ENCODE measurements at regions not wholly inside any gene's neighbourhood (a gene's known extent, or its start where the extent isn't known, plus 50 kb on each side); places are given as distances from the start of the nearest gene placed in this dataset.

- TF ChIP-seq RAD21 (IDR thresholded peaks at IDR 0.05; ENCODE audit: low read length) (no peak), BHLHE40 (IDR thresholded peaks at IDR 0.05; ENCODE audit: low read depth, low read length) (no peak), RCOR1 (IDR thresholded peaks at IDR 0.05; ENCODE audit: insufficient replicate concordance, low read length) (no peak), MAFK (IDR thresholded peaks at IDR 0.05; ENCODE audit: low read depth, low read length) (no peak), POLR2A (IDR thresholded peaks at IDR 0.05; ENCODE audit: low read depth, low read length) (no peak), SMC3 (IDR thresholded peaks at IDR 0.05; ENCODE audit: low read depth, low read length) (no peak), MXI1 (IDR thresholded peaks at IDR 0.05; ENCODE audit: borderline replicate concordance, low read depth, low read length) (no peak), RFX5 (IDR thresholded peaks at IDR 0.05; ENCODE audit: low read depth, low read length) (no peak), CEBPB (IDR thresholded peaks at IDR 0.05; ENCODE audit: low read depth, low read length) (no peak), NFE2L2 (IDR thresholded peaks at IDR 0.05; ENCODE audit: low read depth, low read length) (no peak), MAZ (IDR thresholded peaks at IDR 0.05; ENCODE audit: borderline replicate concordance, low read depth, low read length) (no peak)
- TF ChIP-seq, protein P1, sequence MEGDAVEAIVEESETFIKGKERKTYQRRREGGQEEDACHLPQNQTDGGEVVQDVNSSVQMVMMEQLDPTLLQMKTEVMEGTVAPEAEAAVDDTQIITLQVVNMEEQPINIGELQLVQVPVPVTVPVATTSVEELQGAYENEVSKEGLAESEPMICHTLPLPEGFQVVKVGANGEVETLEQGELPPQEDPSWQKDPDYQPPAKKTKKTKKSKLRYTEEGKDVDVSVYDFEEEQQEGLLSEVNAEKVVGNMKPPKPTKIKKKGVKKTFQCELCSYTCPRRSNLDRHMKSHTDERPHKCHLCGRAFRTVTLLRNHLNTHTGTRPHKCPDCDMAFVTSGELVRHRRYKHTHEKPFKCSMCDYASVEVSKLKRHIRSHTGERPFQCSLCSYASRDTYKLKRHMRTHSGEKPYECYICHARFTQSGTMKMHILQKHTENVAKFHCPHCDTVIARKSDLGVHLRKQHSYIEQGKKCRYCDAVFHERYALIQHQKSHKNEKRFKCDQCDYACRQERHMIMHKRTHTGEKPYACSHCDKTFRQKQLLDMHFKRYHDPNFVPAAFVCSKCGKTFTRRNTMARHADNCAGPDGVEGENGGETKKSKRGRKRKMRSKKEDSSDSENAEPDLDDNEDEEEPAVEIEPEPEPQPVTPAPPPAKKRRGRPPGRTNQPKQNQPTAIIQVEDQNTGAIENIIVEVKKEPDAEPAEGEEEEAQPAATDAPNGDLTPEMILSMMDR (conservative IDR thresholded peaks at IDR 0.05; ENCODE audit: low read depth, low read length), result no peak
- TF ChIP-seq, protein P2, sequence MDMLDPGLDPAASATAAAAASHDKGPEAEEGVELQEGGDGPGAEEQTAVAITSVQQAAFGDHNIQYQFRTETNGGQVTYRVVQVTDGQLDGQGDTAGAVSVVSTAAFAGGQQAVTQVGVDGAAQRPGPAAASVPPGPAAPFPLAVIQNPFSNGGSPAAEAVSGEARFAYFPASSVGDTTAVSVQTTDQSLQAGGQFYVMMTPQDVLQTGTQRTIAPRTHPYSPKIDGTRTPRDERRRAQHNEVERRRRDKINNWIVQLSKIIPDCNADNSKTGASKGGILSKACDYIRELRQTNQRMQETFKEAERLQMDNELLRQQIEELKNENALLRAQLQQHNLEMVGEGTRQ (IDR thresholded peaks at IDR 0.05; ENCODE audit: low read depth, low read length), result no peak
Measured at GRCh38 chr1:184283999-184284398, 102.8 kb upstream of the C1orf21 start.
